ENCODE measurements at regions not wholly inside any gene's neighbourhood (a gene's known extent, or its start where the extent isn't known, plus 50 kb on each side); places are given as distances from the start of the nearest gene placed in this dataset.

- TF ChIP-seq CTCF (conservative IDR thresholded peaks at IDR 0.05; ENCODE audit: low read depth in 2 of 2) (no peak), POLR2AphosphoS5 (IDR thresholded peaks at IDR 0.05; ENCODE audit: low read depth) (no peak), EZH2 (IDR thresholded peaks at IDR 0.05; ENCODE audit: low read depth, unreplicated experiment) (no peak), REST (IDR thresholded peaks at IDR 0.05; ENCODE audit: unreplicated experiment) (no peak), EZH2phosphoT487 (IDR thresholded peaks at IDR 0.05; ENCODE audit: unreplicated experiment) (no peak), CREB1 (CRISPR knock-in tag; IDR thresholded peaks at IDR 0.05; ENCODE audit: low read depth) (no peak), STAT1 (IDR thresholded peaks at IDR 0.05; ENCODE audit: unreplicated experiment) (no peak), ZNF462 (CRISPR knock-in tag; IDR thresholded peaks at IDR 0.05) (no peak), ZNF114 (CRISPR knock-in tag; IDR thresholded peaks at IDR 0.05) (no peak)
Measured at GRCh38 chr14:40188006-40188405, 755.8 kb upstream of the FBXO33 start.

Measured in GM23338 (cell line).